K562 (cell line): ENCODE measurements at regions not wholly inside any gene's neighbourhood (a gene's known extent, or its start where the extent isn't known, plus 50 kb on each side); places are given as distances from the start of the nearest gene placed in this dataset.

Experiments used
- CTCF ChIP-seq, 3 experiments: IDR thresholded peaks in 2 of 3; conservative IDR thresholded peaks in 1 of 3; 2 replicates each; pipeline ENCODE4 v1.5.1; 2011 to 2012; ENCODE audit warnings: low read length in 3 of 3, mild to moderate bottlenecking in 3 of 3, control low read depth in 2 of 3, improper control_type of control experiment in 1 of 3, inconsistent platforms in 1 of 3, low read depth in 1 of 3, mixed read lengths in 1 of 3, moderate library complexity in 1 of 3; ENCODE audit not compliant: insufficient read depth in 2 of 3
- FOXK2 ChIP-seq, 2 experiments: fragments of 450-650 bp; IDR thresholded peaks in 1 of 2; conservative IDR thresholded peaks in 1 of 2; 2 replicates each; pipeline ENCODE4 v1.6.1; 2016; ENCODE audit warnings: low read depth in 2 of 2, mild to moderate bottlenecking in 1 of 2
- LEF1 ChIP-seq: fragments of 450-650 bp; IDR thresholded peaks from 2 replicates; pipeline ENCODE4 v1.6.1; 2016; ENCODE audit warnings: mild to moderate bottlenecking
- MXI1 ChIP-seq: IDR thresholded peaks from 2 replicates; pipeline ENCODE4 v1.6.1; 2011; ENCODE audit warnings: low read depth, mild to moderate bottlenecking, improper control_type of control experiment, low read length
- NFXL1 ChIP-seq: fragments of 450-650 bp; formaldehyde crosslinking; IDR thresholded peaks from 2 replicates; pipeline ENCODE4 v1.4.0; 2021; ENCODE audit warnings: mild to moderate bottlenecking
- SAP30 ChIP-seq: fragments of 200-600 bp; sonication (generic); IDR thresholded peaks from 2 replicates; pipeline ENCODE4 v1.6.1; 2012; ENCODE audit warnings: borderline replicate concordance, low read depth, mild to moderate bottlenecking, moderate library complexity, low read length, control low read depth, inconsistent platforms; ENCODE audit not compliant: insufficient read depth, poor library complexity, severe bottlenecking
- ZBTB12 ChIP-seq: fragments of 250-450 bp; sonication (Bioruptor Pico); IDR thresholded peaks from 2 replicates; pipeline ENCODE4 v1.4.0; 2020
- TF ChIP-seq, protein P1 (sequence below): sonication (generic); formaldehyde crosslinking; IDR thresholded peaks from 2 replicates; pipeline ENCODE4 v1.8.0; 2023; ENCODE audit warnings: missing genetic modification reagents, mild to moderate bottlenecking, borderline replicate concordance

DNA sequence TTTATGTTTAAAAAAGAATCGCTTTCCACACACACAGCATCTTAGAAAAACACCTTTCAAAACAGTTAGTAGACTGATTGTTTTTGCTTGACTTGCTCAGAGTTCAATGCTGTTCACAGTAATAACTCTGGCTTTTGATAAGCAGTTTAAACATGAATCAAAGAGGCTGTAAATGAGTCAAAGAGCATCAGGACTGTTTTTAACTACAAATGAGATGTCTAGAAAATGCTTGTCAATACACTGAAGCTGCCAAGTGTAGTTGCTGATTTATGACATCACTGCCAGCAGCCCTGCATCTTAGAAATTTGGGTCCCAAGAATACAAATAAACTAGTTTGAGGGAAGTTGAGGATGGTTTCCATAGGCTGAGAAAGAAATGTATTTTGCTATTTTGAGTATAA lies 2057.1 kb upstream of the PCDH20 start:
- no peak for TF ChIP-seq FOXK2 (conservative IDR thresholded peaks at IDR 0.05 in 1 of 2, IDR thresholded peaks at IDR 0.05 in 1 of 2; ENCODE audit: low read depth in 2 of 2)
- TF ChIP-seq, protein P1, sequence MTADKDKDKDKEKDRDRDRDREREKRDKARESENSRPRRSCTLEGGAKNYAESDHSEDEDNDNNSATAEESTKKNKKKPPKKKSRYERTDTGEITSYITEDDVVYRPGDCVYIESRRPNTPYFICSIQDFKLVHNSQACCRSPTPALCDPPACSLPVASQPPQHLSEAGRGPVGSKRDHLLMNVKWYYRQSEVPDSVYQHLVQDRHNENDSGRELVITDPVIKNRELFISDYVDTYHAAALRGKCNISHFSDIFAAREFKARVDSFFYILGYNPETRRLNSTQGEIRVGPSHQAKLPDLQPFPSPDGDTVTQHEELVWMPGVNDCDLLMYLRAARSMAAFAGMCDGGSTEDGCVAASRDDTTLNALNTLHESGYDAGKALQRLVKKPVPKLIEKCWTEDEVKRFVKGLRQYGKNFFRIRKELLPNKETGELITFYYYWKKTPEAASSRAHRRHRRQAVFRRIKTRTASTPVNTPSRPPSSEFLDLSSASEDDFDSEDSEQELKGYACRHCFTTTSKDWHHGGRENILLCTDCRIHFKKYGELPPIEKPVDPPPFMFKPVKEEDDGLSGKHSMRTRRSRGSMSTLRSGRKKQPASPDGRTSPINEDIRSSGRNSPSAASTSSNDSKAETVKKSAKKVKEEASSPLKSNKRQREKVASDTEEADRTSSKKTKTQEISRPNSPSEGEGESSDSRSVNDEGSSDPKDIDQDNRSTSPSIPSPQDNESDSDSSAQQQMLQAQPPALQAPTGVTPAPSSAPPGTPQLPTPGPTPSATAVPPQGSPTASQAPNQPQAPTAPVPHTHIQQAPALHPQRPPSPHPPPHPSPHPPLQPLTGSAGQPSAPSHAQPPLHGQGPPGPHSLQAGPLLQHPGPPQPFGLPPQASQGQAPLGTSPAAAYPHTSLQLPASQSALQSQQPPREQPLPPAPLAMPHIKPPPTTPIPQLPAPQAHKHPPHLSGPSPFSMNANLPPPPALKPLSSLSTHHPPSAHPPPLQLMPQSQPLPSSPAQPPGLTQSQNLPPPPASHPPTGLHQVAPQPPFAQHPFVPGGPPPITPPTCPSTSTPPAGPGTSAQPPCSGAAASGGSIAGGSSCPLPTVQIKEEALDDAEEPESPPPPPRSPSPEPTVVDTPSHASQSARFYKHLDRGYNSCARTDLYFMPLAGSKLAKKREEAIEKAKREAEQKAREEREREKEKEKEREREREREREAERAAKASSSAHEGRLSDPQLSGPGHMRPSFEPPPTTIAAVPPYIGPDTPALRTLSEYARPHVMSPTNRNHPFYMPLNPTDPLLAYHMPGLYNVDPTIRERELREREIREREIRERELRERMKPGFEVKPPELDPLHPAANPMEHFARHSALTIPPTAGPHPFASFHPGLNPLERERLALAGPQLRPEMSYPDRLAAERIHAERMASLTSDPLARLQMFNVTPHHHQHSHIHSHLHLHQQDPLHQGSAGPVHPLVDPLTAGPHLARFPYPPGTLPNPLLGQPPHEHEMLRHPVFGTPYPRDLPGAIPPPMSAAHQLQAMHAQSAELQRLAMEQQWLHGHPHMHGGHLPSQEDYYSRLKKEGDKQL: no peak
- no peak for TF ChIP-seq ZBTB12
- no peak for TF ChIP-seq LEF1
- TF ChIP-seq CTCF (IDR thresholded peaks at IDR 0.05 in 2 of 3, conservative IDR thresholded peaks at IDR 0.05 in 1 of 3; ENCODE audit: insufficient read depth in 2 of 3, low read depth in 1 of 3, low read length in 3 of 3): no peak
- no peak for TF ChIP-seq NFXL1
- TF ChIP-seq SAP30: no peak
- TF ChIP-seq MXI1: no peak
